ENCODE measurements at regions not wholly inside any gene's neighbourhood (a gene's known extent, or its start where the extent isn't known, plus 50 kb on each side); places are given as distances from the start of the nearest gene placed in this dataset.

GRCh38 chr16:82567175-82567574 is 59.6 kb upstream of the CDH13 start:
- Histone ChIP-seq H3K4me1 (no peaks in the 10 kb centered on the region), H3K27me3 (peaks cover 8% of the 10 kb centered on the region), H3K9me3 (no peaks in the 10 kb centered on the region), H3K27ac (no peak overlapping the region), H3K36me3 (no peaks in the 10 kb centered on the region), H3K4me3 (no peak overlapping the region)
- DNase-seq (ENCODE audit: low spot score in 2 of 2) = no peak
- TF ChIP-seq EP300 (IDR thresholded peaks at IDR 0.05) (no peak), POLR2A (IDR thresholded peaks at IDR 0.05) (no peak), POLR2AphosphoS5 (IDR thresholded peaks at IDR 0.05) (no peak), CTCF (IDR thresholded peaks at IDR 0.05) (no peak)
- WGBS = 84% methylated on average over 5 of the region's 5 CpGs

GRCh38 chr16:82563401-82563800 is 63.4 kb upstream of the CDH13 start:
- DNase-seq (ENCODE audit: low spot score in 2 of 2) = no peak
- TF ChIP-seq CTCF (IDR thresholded peaks at IDR 0.05) (no peak), POLR2AphosphoS5 (IDR thresholded peaks at IDR 0.05) (no peak), EP300 (IDR thresholded peaks at IDR 0.05) (no peak), POLR2A (IDR thresholded peaks at IDR 0.05) (no peak)
- Histone ChIP-seq H3K4me1 (no peaks in the 10 kb centered on the region), H3K27me3 (peaks cover 4% of the 10 kb centered on the region), H3K9me3 (no peaks in the 10 kb centered on the region), H3K27ac (no peak overlapping the region), H3K36me3 (no peaks in the 10 kb centered on the region), H3K4me3 (no peak overlapping the region)
- 87% methylated on average over 3 of the region's 3 CpGs for WGBS

GRCh38 chr16:82562183-82562683 is 64.5 kb upstream of the CDH13 start:
- no peak for DNase-seq (ENCODE audit: low spot score in 2 of 2)
- 81% methylated on average over 4 of the region's 4 CpGs for whole genome bisulfite sequencing
- H3K27me3 ChIP-seq = no peaks in the 10 kb centered on the region
- H3K27ac ChIP-seq = no peak overlapping the region
- no peaks in the 10 kb centered on the region for H3K36me3 ChIP-seq
- TF ChIP-seq POLR2A (IDR thresholded peaks at IDR 0.05) = no peak
- no peak for TF ChIP-seq CTCF (IDR thresholded peaks at IDR 0.05)
- no peak for TF ChIP-seq POLR2AphosphoS5 (IDR thresholded peaks at IDR 0.05)
- no peak for TF ChIP-seq EP300 (IDR thresholded peaks at IDR 0.05)
- H3K9me3 ChIP-seq = no peaks in the 10 kb centered on the region
- H3K4me3 ChIP-seq = no peak overlapping the region
- no peaks in the 10 kb centered on the region for H3K4me1 ChIP-seq

GRCh38 chr16:82560805-82561325 is 65.9 kb upstream of the CDH13 start:
- DNase-seq (ENCODE audit: low spot score in 2 of 2) = no peak
- Histone ChIP-seq H3K9me3 (no peaks in the 10 kb centered on the region), H3K27me3 (no peaks in the 10 kb centered on the region), H3K4me3 (no peak overlapping the region), H3K27ac (no peak overlapping the region), H3K4me1 (no peaks in the 10 kb centered on the region), H3K36me3 (no peaks in the 10 kb centered on the region)
- no peak for TF ChIP-seq POLR2AphosphoS5 (IDR thresholded peaks at IDR 0.05)
- no peak for TF ChIP-seq EP300 (IDR thresholded peaks at IDR 0.05)
- TF ChIP-seq CTCF (IDR thresholded peaks at IDR 0.05) = no peak
- no peak for TF ChIP-seq POLR2A (IDR thresholded peaks at IDR 0.05)
- 56% methylated on average over 7 of the region's 7 CpGs for WGBS

GRCh38 chr16:82544378-82545160 is 82.2 kb upstream of the CDH13 start:
- WGBS = 52% methylated on average over 12 of the region's 12 CpGs
- no peak overlapping the region for H3K27ac ChIP-seq
- TF ChIP-seq EP300 (IDR thresholded peaks at IDR 0.05) = no peak
- no peak for TF ChIP-seq POLR2AphosphoS5 (IDR thresholded peaks at IDR 0.05)
- no peak for TF ChIP-seq POLR2A (IDR thresholded peaks at IDR 0.05)
- no peak for TF ChIP-seq CTCF (IDR thresholded peaks at IDR 0.05)
- H3K9me3 ChIP-seq = no peaks in the 10 kb centered on the region
- H3K4me3 ChIP-seq = no peak overlapping the region
- peaks cover 15% of the 10 kb centered on the region for H3K27me3 ChIP-seq
- no peaks in the 10 kb centered on the region for H3K36me3 ChIP-seq
- H3K4me1 ChIP-seq = no peaks in the 10 kb centered on the region
- DNase-seq (ENCODE audit: low spot score in 2 of 2) = no peak

Data from suprapubic skin (tissue), 4 donors.